Stimulated activated CD4-positive, alpha-beta T cell treated with anti-CD3 and anti-CD28 coated beads, Interleukin-12 subunit alpha, Interleukin-12 subunit beta, amount 100 ng/mL, for 4 hours (primary cell): ENCODE measurements at regions not wholly inside any gene's neighbourhood (a gene's known extent, or its start where the extent isn't known, plus 50 kb on each side); places are given as distances from the start of the nearest gene placed in this dataset.
"Not testable (repeated sequence)": the region's sequence is repeated elsewhere in the genome, so short reads cannot be mapped to it uniquely, and the experiment has no call there.

Experiments used
- DNase-seq: peaks from one replicate; pipeline ENCODE4 v3.0.0-alpha.2; 2020

DNA sequence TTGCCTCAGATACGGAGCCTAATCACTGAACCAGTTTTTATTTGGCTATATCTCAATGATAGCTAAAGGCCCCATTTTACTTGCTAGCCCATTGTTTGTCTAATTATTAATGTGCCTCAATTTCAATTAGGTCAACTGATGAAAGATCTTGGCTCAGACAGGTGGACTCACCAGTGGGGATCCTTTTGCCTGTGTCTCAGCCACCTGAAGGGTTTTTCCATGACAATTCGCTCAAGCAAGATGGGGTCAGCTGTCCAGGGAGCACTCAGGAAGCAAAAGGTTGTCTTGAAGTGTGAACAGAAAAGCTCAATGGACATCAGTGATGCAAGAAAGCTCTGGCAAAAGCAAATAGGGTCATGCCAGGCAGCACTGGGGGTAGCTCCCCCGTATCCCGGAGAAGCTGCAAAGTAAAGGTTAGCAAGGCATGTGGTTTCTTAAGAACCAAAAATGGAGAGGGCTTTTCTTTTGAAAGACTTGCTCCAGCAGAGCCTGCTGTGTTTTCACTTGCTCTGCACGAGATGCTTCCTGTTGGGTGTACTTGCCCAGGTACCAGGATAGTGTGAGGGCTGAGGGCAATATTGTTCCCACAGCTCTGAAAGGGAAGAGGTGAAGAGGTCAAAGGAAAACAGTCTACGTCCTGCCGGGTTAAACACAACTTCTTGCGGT lies 541.2 kb upstream of the CDH5 start:
- DNase-seq: no peak

DNA sequence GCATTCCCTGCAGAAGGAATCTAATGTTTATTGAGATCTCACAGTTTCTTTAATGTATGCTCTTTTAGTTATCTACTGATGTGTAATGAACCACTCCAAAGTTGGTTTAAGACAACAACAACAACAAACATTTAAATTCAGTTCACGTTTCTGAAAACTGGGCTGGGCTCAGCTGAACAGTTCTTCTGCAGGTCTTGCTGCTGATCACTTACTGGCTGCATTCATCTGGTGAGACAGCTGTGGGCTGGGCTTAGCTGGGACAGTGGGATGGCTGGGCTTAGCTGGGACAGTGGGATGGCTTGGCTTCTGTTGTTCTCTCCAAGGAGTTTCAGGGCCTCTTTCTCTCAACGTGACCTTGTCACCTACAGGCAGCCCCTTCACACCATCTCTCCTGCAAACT lies 544.3 kb upstream of the CDH5 start:
- no peak for DNase-seq

DNA sequence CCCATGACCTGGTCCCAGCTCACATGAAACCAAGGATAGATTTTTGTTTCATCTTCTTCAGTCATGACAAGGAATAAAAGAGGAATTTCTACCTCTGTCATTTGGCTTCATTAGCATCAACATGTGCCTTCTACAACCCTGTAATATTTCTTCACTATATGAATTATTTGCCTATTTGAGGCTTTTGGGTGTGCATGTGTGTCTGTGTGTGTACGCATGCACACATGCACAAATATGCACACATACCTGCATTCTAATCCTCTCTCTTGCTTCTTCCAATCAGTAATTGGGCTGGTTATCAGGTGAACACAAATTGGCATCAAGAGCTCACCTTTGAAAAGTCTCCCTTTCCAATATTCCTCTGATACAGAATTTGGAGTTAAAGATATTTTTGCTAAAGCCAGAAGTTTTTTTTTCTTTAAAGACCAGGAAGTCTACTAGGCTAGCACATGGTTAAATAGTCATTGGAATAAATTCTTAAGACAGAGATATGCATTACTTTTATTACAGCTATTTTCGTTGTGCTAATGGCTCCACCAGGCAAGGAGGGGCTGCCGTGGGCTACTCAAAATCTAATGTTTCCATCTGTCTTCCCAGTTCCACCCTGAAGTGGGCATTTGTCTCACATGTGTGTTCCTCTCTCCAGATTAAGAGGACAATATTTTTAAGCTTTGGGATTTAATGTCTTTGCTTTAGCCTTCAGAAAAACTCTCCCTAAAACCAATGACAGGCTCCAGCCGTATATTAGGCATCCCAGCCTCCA lies 547.2 kb upstream of the CDH5 start:
- no peak for DNase-seq

DNA sequence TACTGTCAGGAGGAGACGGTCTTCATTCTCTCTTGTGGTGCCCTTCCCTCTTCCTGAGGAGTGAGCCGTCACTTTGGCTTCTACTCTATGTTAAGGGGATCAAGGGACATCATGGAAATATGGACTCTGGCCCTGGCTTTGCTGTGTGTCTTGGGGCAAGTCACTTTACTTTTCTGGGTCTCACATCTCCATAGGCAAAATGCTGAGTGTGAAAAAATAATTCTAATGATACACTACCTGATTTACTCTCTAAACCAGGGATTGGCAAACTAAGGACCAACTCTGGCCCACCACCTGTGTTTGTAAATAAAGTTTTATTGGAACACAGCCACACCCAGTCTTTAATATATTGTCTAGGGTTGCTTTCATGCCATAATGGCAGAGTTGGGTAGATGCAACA lies 548.7 kb upstream of the CDH5 start:
- DNase-seq: no peak

DNA sequence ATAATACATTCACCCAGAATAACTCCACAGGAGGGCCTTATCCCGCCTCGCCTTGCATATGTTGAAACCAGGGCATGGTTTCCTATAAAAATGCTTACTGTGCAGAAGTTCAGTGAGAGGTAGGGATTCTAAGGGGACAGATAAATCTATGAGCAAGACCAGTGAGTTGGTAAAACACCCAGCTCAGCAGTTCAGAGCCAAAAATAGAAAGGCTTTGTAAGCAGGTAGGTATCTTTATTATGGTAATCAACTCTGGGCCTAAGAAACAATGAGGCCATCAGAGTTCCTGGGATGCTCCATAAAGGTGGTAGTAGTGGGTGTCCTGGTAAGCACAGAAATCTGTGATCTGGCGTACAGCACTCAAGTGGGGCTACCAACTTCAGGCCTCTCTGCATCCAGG lies 549.4 kb upstream of the CDH5 start:
- no peak for DNase-seq

DNA sequence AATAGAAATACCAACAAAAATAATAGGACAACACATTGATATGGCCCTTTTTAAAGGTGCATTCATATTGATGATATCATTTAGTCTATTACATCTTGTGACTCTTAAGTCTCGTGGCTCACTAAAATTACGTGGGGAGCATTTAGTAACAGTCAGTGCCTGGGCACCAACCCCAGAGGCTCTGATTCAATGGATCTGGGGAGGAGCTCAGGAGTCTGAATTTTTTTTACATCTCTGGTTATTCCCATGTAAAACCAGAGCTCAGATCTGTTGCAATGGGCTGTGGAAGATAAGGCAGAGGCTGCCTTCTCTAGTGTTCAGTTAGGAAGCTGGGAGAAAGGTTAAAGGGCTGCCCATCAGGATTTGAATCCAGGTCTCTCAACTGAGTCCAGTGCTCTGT lies 549.9 kb upstream of the CDH5 start:
- DNase-seq: no peak

DNA sequence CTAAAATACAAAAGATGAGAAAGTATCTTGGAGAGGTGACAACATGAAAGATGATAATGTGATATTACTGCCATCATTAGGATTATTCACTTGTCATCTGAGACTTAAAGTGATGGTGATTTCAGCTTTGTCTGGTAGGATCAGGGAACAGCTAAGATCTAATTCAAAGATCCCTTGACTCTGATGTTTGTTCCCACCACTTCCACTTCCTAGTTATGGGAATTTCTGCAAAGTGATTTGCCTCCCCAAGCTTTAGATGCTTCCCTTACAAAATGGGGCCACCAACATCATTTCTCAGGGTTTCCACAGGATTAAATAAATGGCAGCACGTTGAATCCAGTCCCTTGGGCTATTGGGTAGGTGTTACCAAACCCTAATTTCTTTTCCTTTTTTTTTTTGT lies 550.8 kb upstream of the CDH5 start:
- no peak for DNase-seq

DNA sequence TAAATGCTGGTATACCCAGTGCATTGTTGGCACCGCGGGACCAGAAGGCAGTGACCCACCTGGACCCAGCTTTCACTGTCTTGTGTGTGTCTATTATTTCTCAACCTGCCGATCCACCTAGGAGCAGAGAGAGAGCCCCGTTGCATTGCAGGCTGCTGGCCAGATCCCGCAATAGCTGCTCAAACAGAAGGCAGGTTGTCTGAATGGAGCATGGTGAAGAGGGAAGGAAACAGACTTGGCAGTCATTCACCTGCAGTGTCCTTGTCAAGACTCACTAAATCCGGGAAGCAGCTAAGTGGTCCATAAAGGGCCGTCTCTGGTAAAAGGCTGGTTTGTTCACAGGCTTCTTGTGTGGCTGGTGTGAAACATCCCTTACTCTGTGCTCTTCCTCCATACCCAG lies 552.6 kb upstream of the CDH5 start:
- DNase-seq: not testable (repeated sequence)

DNA sequence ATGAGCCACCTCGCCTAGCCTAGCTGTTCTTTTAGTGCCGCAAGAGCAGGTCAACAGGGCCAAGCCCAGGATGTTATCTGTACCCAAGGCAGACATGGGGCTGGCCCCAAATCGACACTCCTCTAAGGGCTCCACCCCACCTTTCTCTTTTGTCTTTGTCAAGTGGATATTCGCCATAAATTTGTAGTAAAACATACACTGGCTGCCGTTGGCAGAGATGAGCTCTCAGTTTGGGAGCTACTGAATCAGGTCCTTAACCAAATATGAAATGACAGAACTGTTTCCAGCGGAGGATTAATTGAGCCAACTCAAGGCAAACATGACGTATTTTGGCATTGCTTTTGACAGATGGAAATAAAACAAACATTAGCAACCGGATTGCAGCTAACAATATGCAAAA lies 556.9 kb upstream of the CDH5 start:
- no peak for DNase-seq

DNA sequence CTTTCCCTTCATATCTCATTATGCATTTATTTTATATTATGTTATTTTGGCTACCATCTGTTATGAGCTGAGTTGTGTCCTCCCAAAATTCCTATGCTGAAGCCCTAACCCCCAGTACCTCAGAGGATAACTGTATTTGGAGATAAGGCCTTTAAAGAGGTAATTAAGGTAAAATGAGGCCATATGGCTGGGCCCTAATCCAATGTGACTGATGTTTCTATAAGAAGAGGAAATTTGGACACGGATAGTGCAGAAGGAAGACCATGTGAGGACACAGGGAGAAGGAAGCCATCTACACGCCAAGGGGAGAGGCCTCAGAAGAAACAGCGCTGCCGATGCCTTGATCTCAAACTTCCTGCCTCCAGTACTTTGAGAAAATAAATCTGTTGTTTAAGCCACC lies 557.7 kb upstream of the CDH5 start:
- no peak for DNase-seq

DNA sequence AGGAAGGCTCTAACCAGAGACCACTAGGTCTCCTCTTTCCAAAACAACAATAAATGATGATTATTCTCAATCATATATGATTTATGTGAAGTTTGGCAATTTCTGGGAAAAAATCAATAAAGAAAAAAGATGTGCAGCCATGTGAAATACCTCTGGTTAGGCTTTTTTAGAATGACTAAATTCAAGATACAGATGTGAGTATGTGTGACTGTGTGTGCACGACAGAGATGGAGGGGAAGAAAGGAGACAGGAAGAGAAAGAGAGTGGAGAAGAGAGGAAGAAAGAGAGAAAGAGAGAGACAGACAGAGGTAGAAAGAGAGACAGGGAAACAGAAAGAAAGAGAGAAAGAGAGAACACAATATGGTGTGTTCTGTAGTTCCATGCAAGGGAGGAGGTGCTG lies 558.6 kb upstream of the CDH5 start:
- no peak for DNase-seq

DNA sequence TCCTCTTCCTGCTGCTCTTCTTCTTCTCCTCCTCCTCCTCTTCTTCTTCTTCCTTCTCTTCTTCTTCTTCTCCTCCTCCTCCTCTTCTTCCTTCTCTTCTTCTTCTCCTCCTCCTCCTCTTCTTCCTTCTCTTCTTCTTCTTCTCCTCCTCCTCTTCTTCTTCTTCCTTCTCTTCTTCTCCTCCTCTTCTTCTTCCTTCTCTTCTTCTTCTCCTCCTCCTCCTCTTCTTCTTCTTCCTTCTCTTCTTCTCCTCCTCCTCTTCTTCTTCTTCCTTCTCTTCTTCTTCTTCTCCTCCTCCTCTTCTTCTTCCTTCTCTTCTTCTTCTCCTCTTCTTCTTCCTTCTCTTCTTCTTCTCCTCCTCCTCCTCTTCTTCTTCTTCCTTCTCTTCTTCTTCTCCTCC lies 560.8 kb upstream of the CDH5 start:
- not testable (repeated sequence) for DNase-seq

DNA sequence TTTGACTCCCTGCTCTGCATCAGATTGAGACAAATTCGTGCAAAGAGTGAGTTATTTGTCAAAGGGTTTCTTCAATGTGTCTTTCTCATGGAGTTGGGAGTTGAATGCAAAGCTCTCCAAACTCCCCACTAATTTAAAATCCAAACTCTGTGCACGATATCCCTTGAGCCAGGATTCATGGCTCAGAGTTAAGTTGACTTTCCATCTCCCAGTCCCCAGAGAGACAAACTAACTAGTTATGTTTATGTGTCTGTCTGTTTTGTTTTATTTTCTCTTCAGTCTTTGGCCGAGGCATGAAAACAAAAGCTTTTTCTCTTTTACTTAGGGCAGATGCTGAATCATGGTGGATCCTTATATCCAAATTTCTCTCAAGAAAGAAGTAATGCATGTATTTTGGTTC lies 570.0 kb upstream of the CDH5 start:
- no peak for DNase-seq

DNA sequence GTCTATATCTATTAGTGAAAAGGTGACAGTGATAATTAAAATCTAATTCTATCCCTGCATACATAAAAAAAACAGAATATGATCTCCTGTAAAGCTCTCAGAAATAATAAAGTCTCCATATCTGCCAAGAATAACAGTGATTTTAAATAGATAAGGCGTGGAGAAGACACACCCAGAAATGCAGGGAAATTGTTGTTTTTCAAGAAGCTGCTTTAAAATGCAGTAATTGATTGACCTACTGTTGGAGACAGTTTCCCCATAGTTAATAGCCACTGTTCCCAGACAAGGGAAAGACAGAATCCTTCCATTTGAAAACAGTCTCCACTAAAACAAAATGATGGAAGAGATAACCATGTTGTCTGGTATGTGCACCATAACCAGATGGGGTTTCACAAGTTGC lies 571.5 kb upstream of the CDH5 start:
- no peak for DNase-seq

DNA sequence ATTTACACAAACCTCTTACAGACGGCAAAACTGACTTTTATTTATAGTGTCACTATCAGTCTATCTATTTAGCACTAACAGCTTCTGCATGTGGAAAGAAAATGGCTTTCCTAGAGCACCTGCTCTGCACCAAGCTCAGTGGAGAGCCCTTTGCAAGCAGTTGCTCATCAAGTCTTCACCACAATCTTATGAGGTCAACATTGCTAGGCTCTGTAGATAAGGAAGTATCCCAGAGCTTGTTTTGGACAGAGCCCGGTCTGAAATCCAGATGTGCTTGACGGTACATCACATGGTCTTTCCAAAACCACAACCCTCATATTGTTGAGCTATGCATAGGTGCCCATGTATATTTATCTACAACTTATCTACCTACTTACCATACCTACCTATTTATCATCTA lies 572.7 kb upstream of the CDH5 start:
- no peak for DNase-seq

DNA sequence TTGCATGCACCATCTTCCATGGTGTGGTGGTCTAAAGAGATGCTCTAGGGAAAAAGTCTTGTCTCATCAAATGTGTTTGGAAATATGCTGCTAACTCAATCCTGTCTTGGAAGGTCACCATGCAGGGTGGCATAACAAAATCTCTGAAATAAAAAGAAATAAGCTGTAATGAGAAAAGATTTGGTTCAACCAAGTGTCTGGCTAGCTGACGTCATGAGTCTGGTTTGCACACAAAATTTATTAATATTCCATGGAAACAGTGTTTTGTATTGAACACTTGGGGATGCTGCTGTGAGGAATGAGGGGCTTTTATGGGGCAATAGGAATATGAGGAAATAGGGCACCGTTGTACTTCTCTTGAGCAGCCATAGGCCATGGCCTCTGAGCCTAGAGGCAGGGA lies 575.7 kb upstream of the CDH5 start:
- no peak for DNase-seq

DNA sequence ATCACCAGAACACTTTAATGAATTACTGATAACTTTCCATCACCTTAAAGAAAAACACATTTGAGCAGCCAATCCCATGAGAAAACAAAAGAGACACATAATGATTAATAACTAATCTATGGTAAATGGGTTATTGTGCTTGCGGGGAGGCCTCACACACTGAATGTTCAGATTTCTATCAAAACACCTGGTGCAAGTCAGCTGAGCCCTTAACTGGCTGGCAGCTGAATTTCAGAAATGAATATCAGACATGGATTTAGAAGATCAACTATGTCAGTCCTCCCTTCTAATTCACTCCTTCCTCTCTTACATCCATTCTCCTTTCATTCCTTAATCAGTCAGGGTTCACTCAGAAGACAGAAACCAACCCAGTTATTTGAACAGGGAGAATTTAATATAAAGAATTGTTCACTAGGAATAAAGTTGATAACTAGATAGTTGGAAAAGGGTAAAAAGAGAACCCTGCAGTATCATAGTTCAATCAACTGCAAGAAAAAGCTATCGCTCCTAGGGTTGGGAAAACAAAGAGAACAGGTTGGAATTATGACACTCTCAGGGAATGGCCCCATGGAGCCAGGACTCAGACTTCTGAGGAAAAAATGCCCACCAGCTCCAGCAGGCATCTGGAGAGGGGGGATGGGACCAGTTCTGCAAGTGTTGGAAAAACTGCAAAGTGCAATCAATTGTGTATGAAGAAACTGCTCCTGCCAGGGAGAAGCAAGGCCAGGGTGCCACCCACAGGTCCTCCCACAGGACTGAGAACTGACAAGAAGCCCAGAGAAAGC lies 577.1 kb upstream of the CDH5 start:
- DNase-seq: no peak

DNA sequence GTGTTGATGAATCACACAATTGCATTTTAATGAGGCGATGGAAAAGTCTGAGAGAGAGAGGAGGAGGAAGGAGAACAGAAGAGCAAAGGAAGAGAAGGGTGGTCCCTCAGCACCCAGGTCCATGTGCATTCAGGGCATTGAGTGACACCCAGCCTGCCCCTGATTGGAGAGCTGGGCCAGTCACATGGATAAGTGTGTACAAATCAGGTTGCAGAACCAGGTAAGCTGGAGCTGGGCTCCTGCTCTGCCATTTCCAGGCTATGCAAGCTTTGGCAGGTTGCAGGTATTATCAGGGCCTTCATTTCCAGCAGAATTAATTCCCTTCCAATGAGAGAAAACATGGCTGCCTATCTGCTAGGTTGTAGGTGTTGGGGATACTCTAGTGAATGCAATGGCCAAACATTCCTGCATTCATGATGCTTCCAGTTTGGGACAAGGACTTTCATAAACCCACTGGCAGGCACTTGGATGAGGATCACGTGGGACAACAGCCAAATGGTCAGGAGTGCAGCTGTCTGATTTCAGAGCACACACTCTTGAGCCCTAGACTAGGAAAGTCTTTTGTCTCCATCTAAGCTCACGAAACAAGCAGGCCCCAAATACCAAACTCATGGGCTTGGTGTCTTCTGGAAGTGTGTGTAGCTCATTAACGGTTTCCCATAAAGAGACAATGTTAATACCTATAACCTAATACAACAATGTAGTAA lies 577.9 kb upstream of the CDH5 start:
- DNase-seq: no peak

DNA sequence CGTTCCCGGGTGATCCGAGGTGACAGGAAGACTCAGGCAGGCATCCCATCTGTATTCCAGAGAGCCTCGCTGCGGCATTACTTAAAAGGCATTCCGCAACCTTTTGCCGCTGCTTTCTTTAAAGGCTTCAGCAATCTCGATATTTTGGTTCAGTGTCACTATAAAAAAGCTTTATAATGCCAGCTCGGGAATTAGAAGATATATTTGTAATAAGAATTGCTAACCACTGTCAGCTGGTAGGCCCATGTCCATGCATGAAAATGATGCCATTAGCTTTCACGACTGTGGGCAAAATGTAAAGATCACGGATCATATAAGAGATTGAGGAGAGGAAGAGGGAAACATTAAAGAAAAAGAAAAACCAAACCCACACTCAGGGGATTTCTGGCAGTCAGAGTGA lies 578.6 kb upstream of the CDH5 start:
- no peak for DNase-seq

DNA sequence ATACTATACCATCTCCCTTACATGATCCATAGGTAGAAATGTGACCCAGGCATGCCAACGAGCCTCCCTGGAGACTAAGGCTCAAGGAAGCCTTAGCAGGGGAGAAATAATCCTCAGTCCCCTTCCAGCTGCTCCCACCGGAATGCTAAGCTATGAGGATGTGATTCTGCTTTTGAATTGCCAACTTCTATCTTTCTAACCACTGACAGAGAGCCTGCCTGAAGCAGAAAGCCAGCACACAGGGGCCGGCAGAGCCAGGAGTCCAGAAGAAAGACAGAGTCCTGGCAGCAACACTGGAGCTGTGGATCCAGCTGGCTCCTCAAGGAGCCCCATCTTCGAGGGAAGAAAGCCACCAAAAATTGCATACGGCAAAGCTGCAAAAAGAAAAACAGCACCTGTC lies 579.6 kb upstream of the CDH5 start:
- no peak for DNase-seq

DNA sequence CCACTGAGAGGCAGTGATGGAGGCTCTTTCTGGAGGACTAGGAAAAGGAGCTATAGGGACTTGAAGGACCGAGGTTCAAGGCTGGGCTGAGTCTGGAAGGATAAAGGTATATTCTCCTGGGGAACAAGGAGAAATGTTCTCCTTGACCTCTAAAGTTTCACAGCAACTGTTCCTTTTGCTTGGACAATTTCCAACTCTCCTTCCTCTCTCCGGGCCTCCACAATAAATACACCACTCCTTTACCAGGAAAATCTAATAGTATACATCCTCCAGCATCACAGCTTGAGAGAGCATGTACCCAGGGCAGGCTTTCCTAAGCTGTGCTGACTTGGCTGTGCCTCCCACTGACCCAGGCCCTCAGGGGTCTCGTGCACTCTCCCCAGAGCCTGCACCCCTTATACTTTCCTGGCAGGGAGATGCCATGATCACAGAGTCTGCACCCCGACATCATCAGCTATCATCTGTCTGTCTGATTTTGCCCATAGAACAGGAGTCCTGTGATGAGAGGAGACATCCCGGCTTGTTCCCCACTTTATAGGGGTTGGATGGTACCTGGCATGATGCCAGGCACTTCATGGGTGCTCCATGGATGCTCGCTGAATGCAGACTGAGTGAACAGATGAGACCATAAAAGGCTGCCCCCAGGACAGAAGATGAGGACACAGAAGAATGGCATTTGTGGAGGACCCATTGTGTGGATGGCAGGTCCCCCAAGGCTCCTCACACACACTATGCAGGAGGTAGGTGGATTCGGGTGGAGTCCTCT lies 582.6 kb upstream of the CDH5 start:
- no peak for DNase-seq
